ENCODE measurements at regions not wholly inside any gene's neighbourhood (a gene's known extent, or its start where the extent isn't known, plus 50 kb on each side); places are given as distances from the start of the nearest gene placed in this dataset.

DNA sequence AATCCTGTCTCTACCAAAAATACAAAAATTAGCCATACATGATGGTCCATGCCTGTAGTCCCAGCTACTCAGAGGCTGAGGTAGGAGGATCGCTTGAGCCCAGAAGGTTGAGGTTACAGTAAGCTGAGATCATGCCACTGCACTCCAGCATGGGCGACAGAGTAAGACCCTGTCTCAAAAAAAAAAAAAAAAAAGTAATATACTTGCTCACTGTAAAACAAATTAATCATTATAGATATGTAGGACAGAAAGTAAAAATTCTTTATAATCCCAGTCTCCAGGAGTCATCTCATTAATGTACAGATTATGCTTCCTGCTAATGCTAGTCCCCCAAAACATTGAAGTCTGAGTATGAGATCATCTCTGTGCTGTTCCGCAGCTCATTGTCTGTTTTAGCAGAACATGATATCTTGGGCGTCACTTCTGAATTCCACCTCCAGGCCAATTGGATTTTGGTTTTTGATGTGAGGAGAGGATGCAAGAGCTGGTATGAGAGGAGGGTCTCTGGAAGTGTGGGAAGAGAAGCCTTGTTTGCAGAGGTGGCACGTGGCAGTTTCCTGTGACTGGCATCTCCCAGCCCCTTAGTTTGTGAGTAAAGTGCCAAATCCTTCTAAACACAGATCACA is 75.4 kb upstream of the NPAS1 start:
- intact Hi-C loops (cut with DNase I): no loop called here
- Histone ChIP-seq H3K4me3 (no peak overlapping the region), H3K27me3 (no peaks in the 10 kb centered on the region), H3K36me3 (peaks cover 0 to 3% (median 0%) of the 10 kb centered on the region in 4 donors), H3K4me1 (peaks cover 0 to 39% (median 31%) of the 10 kb centered on the region in 4 donors), H3K27ac (peak overlapping the region; percentile 57 to 71 (median 60)), H3K9me3 (no peaks in the 10 kb centered on the region)
- TF ChIP-seq POLR2A (IDR thresholded peaks at IDR 0.05): no peak
- no peak for TF ChIP-seq POLR2AphosphoS5 (IDR thresholded peaks at IDR 0.05)
- TF ChIP-seq, protein P1, sequence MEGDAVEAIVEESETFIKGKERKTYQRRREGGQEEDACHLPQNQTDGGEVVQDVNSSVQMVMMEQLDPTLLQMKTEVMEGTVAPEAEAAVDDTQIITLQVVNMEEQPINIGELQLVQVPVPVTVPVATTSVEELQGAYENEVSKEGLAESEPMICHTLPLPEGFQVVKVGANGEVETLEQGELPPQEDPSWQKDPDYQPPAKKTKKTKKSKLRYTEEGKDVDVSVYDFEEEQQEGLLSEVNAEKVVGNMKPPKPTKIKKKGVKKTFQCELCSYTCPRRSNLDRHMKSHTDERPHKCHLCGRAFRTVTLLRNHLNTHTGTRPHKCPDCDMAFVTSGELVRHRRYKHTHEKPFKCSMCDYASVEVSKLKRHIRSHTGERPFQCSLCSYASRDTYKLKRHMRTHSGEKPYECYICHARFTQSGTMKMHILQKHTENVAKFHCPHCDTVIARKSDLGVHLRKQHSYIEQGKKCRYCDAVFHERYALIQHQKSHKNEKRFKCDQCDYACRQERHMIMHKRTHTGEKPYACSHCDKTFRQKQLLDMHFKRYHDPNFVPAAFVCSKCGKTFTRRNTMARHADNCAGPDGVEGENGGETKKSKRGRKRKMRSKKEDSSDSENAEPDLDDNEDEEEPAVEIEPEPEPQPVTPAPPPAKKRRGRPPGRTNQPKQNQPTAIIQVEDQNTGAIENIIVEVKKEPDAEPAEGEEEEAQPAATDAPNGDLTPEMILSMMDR (IDR thresholded peaks at IDR 0.05): no peak
- TF ChIP-seq EP300 (IDR thresholded peaks at IDR 0.05): no peak
- 77 to 82% methylated on average over 5 of the region's 5 CpGs for WGBS, 2 donors
- no peak for DNase-seq

DNA sequence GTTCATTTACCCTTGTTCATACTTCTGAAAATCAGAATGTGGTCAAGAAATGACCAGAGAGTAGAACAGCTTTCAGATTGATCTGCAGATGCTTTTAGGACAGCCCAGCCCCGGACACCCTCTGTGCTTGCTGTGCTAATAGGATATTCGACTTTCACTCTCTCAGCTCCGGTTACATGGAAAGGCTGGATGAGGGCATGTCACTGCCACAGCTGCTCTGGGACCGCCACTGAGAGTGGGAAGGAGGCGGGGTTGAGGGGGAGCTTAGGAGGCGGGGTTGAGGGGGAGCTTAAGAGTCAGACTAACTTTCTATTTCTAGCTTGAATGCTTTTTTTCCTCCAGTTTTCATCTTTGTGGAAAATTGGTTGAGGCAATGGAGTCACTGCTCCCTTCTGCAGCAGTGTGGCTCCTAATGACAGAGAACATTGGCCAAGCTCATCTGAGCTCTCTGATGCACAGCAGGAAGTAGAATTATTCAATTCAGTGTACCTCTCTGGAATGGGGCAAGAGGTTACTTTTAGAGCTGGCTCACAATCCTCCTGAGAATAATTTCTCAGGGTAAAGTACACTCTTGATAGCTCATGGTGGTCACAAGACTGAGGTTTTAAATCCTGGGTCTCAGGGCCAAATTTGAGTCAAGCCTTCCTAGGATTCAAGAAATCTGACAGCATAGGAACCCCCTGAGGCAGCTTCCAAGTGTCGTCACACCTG is 74.6 kb upstream of the NPAS1 start:
- H3K27ac ChIP-seq: peak overlapping the region; percentile 57 to 71 (median 60)
- DNase-seq: peak; percentile 75
- no peaks in the 10 kb centered on the region for H3K9me3 ChIP-seq
- peaks cover 0 to 40% (median 32%) of the 10 kb centered on the region in 4 donors for H3K4me1 ChIP-seq
- 23 to 43% methylated on average over 7 of the region's 7 CpGs for WGBS, 2 donors
- intact Hi-C loops (cut with DNase I): no loop called here
- TF ChIP-seq, protein P1 (IDR thresholded peaks at IDR 0.05): no peak
- TF ChIP-seq EP300 (IDR thresholded peaks at IDR 0.05) (no peak), POLR2A (IDR thresholded peaks at IDR 0.05) (no peak), POLR2AphosphoS5 (IDR thresholded peaks at IDR 0.05) (no peak)
- no peaks in the 10 kb centered on the region for H3K27me3 ChIP-seq
- H3K4me3 ChIP-seq: no peak overlapping the region
- H3K36me3 ChIP-seq: peaks cover 0 to 3% (median 0%) of the 10 kb centered on the region in 4 donors

DNA sequence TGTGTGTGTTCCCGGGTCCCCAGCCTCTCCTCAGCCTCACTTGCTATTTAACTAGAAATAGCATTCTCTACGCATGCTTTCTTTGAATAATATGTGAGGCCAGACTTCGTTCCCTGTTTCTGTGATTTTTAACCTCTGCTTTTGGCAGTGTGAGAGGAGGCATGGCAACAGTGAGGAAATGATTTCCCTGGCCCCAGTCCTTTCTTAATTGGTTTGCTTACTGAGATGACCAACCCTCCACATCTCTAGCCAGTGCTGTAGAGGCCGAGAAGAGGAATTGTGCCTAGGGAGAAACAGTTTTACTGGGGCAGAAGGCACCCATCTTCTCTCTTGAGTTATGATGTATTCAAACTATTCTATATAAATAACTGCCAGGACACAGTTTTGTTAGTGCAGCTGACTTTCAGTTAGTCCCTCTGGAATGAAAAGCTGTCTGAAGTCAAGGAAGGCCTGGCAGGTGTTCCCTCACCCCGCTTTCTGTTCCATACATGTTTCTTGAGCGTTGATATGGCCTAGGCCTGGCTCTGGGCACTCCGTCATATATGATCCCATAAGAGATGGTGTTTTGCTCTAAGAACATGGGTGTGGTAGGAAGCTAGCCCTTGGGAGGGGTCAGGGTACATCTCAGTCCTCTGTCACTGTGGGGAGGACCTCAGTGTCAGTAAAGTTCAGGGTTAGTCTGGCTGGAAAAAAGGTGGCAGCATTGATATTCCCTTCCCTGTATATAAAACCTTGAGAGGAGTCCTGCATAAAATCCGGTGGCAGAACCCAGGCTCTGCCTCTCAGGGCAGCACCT is 73.7 kb upstream of the NPAS1 start:
- TF ChIP-seq, protein P1 (IDR thresholded peaks at IDR 0.05): no peak
- TF ChIP-seq POLR2AphosphoS5 (IDR thresholded peaks at IDR 0.05) (no peak), EP300 (IDR thresholded peaks at IDR 0.05) (no peak), POLR2A (IDR thresholded peaks at IDR 0.05) (no peak)
- WGBS, 2 donors: 41 to 67% methylated on average over 8 of the region's 8 CpGs
- Histone ChIP-seq H3K27ac (peak overlapping the region; percentile 57 to 71 (median 60)), H3K27me3 (no peaks in the 10 kb centered on the region), H3K9me3 (no peaks in the 10 kb centered on the region), H3K36me3 (peaks cover 0 to 3% (median 0%) of the 10 kb centered on the region in 4 donors), H3K4me1 (peaks cover 0 to 48% (median 39%) of the 10 kb centered on the region in 4 donors), H3K4me3 (no peak overlapping the region)
- DNase-seq: no peak
- intact Hi-C loops (cut with DNase I): no loop called here

DNA sequence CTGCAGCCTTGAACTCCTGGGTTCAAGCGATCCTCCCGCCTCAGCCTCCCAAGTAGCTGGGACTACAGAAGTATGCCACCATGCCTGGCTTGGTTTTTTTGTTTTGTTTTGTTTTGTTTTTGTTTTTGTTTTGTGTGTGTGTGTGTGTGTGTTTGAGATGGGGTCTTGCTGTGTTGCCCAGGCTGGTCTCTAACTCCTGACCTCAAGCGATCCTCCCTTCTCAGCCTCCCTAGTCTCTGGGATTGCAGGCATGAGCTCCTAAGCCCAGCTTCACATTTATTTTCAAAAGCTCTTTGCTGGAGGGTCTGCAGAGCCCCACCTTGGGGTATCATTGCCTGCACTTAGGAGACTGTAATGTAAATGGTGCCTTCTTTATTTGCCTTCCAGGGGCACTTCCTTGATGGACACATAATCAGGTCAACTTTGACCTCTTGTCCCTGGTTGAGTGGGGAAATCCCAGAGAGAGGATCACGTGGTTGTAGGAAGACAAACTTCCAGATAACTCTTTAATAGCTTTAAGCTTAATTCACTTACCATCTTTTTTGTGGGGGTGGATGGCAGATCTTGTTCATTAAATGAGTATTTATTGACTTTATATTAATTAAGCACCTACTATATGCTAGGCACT is 72.9 kb upstream of the NPAS1 start:
- Histone ChIP-seq H3K27me3 (no peaks in the 10 kb centered on the region), H3K9me3 (no peaks in the 10 kb centered on the region), H3K27ac (peak overlapping the region; percentile 57 to 71 (median 60)), H3K4me3 (no peak overlapping the region), H3K36me3 (peaks cover 0 to 3% (median 0%) of the 10 kb centered on the region in 4 donors), H3K4me1 (peaks cover 0 to 56% (median 45%) of the 10 kb centered on the region in 4 donors)
- TF ChIP-seq EP300 (IDR thresholded peaks at IDR 0.05): no peak
- TF ChIP-seq POLR2A (IDR thresholded peaks at IDR 0.05): no peak
- TF ChIP-seq, protein P1 (IDR thresholded peaks at IDR 0.05): no peak
- 76 to 83% methylated on average over 4 of the region's 4 CpGs for WGBS, 2 donors
- intact Hi-C loops (cut with DNase I): no loop called here
- no peak for DNase-seq
